Fibroblast of lung (primary cell): ENCODE measurements at regions not wholly inside any gene's neighbourhood (a gene's known extent, or its start where the extent isn't known, plus 50 kb on each side); places are given as distances from the start of the nearest gene placed in this dataset.
A peak's percentile ranks its signal among the peaks of the same experiment; 100 is the strongest.

Experiments used
- DNase-seq, 2 donors: peaks; one replicate each; pipeline versions ENCODE4 v3.0.0 to v3.0.0-alpha.2; 2010; ENCODE audit warnings: low read depth in 2 of 2
- H2AFZ ChIP-seq: 2 replicates; pipeline ENCODE4 v1.5.1; 2012; ENCODE audit warnings: low read length, control low read depth, inconsistent platforms
- H3K27ac ChIP-seq: 2 replicates; pipeline ENCODE4 v1.5.1; 2011; ENCODE audit warnings: low read length, control low read depth; ENCODE audit not compliant: insufficient read depth
- H3K27me3 ChIP-seq: 2 replicates; pipeline ENCODE4 v1.5.1; 2011; ENCODE audit warnings: mild to moderate bottlenecking, low read length; ENCODE audit not compliant: control insufficient read depth, insufficient read depth
- H3K36me3 ChIP-seq: 2 replicates; pipeline ENCODE4 v1.5.1; 2011; ENCODE audit warnings: low read length; ENCODE audit not compliant: control insufficient read depth, insufficient read depth
- H3K4me1 ChIP-seq: 2 replicates; pipeline ENCODE4 v1.5.1; 2011; ENCODE audit warnings: low read length; ENCODE audit not compliant: control insufficient read depth, insufficient read depth; ENCODE audit errors: extremely low read depth
- H3K4me2 ChIP-seq: 2 replicates; pipeline ENCODE4 v1.5.1; 2011; ENCODE audit warnings: low read length, control low read depth; ENCODE audit not compliant: insufficient read depth; ENCODE audit errors: extremely low read depth
- H3K4me3 ChIP-seq, 4 experiments: fragments of 200-600 bp in 1 of 4; sonication (generic) in 1 of 4; replicated peaks in 1 of 4; 2 replicates each; pipeline ENCODE4 v1.5.1; 2011 to 2016; ENCODE audit warnings: low read length in 4 of 4, low read depth in 3 of 4, mild to moderate bottlenecking in 3 of 4, control low read depth in 2 of 4, inconsistent platforms in 1 of 4, mixed read lengths in 1 of 4; ENCODE audit not compliant: insufficient read depth in 1 of 4; ENCODE audit errors: control extremely low read depth in 1 of 4
- H3K79me2 ChIP-seq: 2 replicates; pipeline ENCODE4 v1.5.1; 2012; ENCODE audit warnings: mild to moderate bottlenecking, low read length, inconsistent platforms; ENCODE audit not compliant: control insufficient read depth, insufficient read depth
- H3K9ac ChIP-seq: 2 replicates; pipeline ENCODE4 v1.5.1; 2011; ENCODE audit warnings: mild to moderate bottlenecking, low read length, control low read depth; ENCODE audit not compliant: insufficient read depth
- H3K9me3 ChIP-seq: 2 replicates; pipeline ENCODE4 v1.5.1; 2012; ENCODE audit warnings: low read depth, low read length; ENCODE audit not compliant: control insufficient read depth, insufficient read depth
- H4K20me1 ChIP-seq: 2 replicates; pipeline ENCODE4 v1.5.1; 2011; ENCODE audit warnings: low read length; ENCODE audit not compliant: control insufficient read depth, insufficient read depth; ENCODE audit errors: extremely low read depth
- CTCF ChIP-seq, 2 donors: IDR thresholded peaks in 1 of 2; conservative IDR thresholded peaks in 1 of 2; 1 replicate in 1 of 2; 2 replicates in 1 of 2; pipeline ENCODE4 v1.5.1; 2011 to 2012; ENCODE audit warnings: low read length in 2 of 2, control low read depth in 1 of 2, inconsistent platforms in 1 of 2, low read depth in 1 of 2, mild to moderate bottlenecking in 1 of 2
- EZH2 ChIP-seq: IDR thresholded peaks from 2 replicates; pipeline ENCODE4 v1.5.1; 2012; ENCODE audit warnings: low read length, control low read depth, mild to moderate bottlenecking; ENCODE audit errors: missing control alignments

- Histone ChIP-seq H3K9me3 (no peaks in the 10 kb centered on the region), H4K20me1 (no peaks in the 10 kb centered on the region), H3K4me1 (peaks cover 2% of the 10 kb centered on the region), H3K27me3 (no peaks in the 10 kb centered on the region), H3K36me3 (no peaks in the 10 kb centered on the region), H2AFZ (no peak overlapping the region), H3K9ac (no peak overlapping the region), H3K27ac (no peak overlapping the region), H3K4me3 (no peak overlapping the region), H3K79me2 (no peaks in the 10 kb centered on the region), H3K4me2 (no peak overlapping the region)
- TF ChIP-seq EZH2 (no peak), CTCF (conservative IDR thresholded peaks at IDR 0.05 in 1 of 2, IDR thresholded peaks at IDR 0.05 in 1 of 2; ENCODE audit: low read depth in 1 of 2, low read length in 2 of 2) (no peak)
- no peak for DNase-seq
Measured at GRCh38 chr18:77187189-77187588, 54.6 kb upstream of the MBP start.

GRCh38 chr18:77191071-77191751 lies 58.4 kb upstream of the GALR1 start:
- Histone ChIP-seq H4K20me1 (no peaks in the 10 kb centered on the region), H3K4me2 (no peak overlapping the region), H3K79me2 (no peaks in the 10 kb centered on the region), H3K4me1 (peaks cover 2% of the 10 kb centered on the region), H3K36me3 (no peaks in the 10 kb centered on the region), H3K4me3 (no peak overlapping the region), H2AFZ (no peak overlapping the region), H3K27me3 (no peaks in the 10 kb centered on the region), H3K9me3 (no peaks in the 10 kb centered on the region), H3K27ac (no peak overlapping the region), H3K9ac (no peak overlapping the region)
- DNase-seq: peak; percentile 83 to 84
- TF ChIP-seq CTCF (conservative IDR thresholded peaks at IDR 0.05 in 1 of 2, IDR thresholded peaks at IDR 0.05 in 1 of 2; ENCODE audit: low read depth in 1 of 2, low read length in 2 of 2) (no peak), EZH2 (no peak)

- Histone ChIP-seq H3K9me3 (no peaks in the 10 kb centered on the region), H3K4me3 (no peak overlapping the region), H3K4me1 (no peaks in the 10 kb centered on the region), H3K9ac (no peak overlapping the region), H3K36me3 (no peaks in the 10 kb centered on the region), H3K27me3 (peaks cover 2% of the 10 kb centered on the region), H2AFZ (no peak overlapping the region), H4K20me1 (no peaks in the 10 kb centered on the region), H3K79me2 (no peaks in the 10 kb centered on the region), H3K4me2 (no peak overlapping the region), H3K27ac (no peak overlapping the region)
- no peak for TF ChIP-seq CTCF (conservative IDR thresholded peaks at IDR 0.05 in 1 of 2, IDR thresholded peaks at IDR 0.05 in 1 of 2; ENCODE audit: low read depth in 1 of 2, low read length in 2 of 2)
- TF ChIP-seq EZH2: no peak
- no peak for DNase-seq
Measured at GRCh38 chr18:77197073-77197472, 52.6 kb upstream of the GALR1 start.
